ENCODE measurements at regions not wholly inside any gene's neighbourhood (a gene's known extent, or its start where the extent isn't known, plus 50 kb on each side); places are given as distances from the start of the nearest gene placed in this dataset.

DNA sequence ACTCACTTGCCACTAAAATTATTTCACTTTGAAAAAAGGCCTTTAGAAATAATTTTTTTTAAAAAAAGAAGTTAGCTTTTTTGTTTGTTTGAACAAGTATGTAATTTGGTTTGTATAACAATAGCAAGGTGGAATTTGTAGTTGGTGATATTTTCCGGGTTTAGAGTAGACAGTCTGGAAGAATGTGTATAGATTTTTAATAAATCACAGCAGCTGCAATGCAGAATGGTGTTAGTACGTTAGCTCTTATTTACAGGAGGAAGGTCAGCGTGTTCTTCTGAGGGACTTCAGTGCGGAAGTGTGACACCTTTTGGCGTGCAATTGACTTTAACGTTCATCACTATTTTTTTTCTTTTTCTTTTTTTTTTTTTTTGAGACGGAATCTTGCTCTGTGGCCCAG lies 115.4 kb downstream of the PLEKHG1 start:
- TF ChIP-seq, protein P1, sequence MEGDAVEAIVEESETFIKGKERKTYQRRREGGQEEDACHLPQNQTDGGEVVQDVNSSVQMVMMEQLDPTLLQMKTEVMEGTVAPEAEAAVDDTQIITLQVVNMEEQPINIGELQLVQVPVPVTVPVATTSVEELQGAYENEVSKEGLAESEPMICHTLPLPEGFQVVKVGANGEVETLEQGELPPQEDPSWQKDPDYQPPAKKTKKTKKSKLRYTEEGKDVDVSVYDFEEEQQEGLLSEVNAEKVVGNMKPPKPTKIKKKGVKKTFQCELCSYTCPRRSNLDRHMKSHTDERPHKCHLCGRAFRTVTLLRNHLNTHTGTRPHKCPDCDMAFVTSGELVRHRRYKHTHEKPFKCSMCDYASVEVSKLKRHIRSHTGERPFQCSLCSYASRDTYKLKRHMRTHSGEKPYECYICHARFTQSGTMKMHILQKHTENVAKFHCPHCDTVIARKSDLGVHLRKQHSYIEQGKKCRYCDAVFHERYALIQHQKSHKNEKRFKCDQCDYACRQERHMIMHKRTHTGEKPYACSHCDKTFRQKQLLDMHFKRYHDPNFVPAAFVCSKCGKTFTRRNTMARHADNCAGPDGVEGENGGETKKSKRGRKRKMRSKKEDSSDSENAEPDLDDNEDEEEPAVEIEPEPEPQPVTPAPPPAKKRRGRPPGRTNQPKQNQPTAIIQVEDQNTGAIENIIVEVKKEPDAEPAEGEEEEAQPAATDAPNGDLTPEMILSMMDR (IDR thresholded peaks at IDR 0.05; ENCODE audit: extremely low read depth in 1 of 2, insufficient read depth in 1 of 2, low read depth in 1 of 2, low read length in 2 of 2), result no peak
- no peak for TF ChIP-seq POLR2AphosphoS5 (IDR thresholded peaks at IDR 0.05; ENCODE audit: insufficient read depth, low read depth, low read length)
- no peak for TF ChIP-seq POLR2A (IDR thresholded peaks at IDR 0.05; ENCODE audit: low read depth, low read length)
- no peak for TF ChIP-seq GATA2 (IDR thresholded peaks at IDR 0.05; ENCODE audit: insufficient read depth, insufficient read length, low read depth, low read length)
- TF ChIP-seq EZH2 (IDR thresholded peaks at IDR 0.05; ENCODE audit: borderline replicate concordance, low read depth, low read length, severe bottlenecking), result no peak
- TF ChIP-seq, protein P2, sequence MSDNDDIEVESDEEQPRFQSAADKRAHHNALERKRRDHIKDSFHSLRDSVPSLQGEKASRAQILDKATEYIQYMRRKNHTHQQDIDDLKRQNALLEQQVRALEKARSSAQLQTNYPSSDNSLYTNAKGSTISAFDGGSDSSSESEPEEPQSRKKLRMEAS (IDR thresholded peaks at IDR 0.05; ENCODE audit: insufficient read depth, insufficient read length), result no peak
- no peak for TF ChIP-seq JUN (IDR thresholded peaks at IDR 0.05; ENCODE audit: borderline replicate concordance, insufficient read depth, insufficient read length, low read depth)

Measured in endothelial cell of umbilical vein (primary cell).